ENCODE measurements at regions not wholly inside any gene's neighbourhood (a gene's known extent, or its start where the extent isn't known, plus 50 kb on each side); places are given as distances from the start of the nearest gene placed in this dataset.
A peak's percentile ranks its signal among the peaks of the same experiment; 100 is the strongest.
"Not testable (repeated sequence)": the region's sequence is repeated elsewhere in the genome, so short reads cannot be mapped to it uniquely, and the experiment has no call there.

DNA sequence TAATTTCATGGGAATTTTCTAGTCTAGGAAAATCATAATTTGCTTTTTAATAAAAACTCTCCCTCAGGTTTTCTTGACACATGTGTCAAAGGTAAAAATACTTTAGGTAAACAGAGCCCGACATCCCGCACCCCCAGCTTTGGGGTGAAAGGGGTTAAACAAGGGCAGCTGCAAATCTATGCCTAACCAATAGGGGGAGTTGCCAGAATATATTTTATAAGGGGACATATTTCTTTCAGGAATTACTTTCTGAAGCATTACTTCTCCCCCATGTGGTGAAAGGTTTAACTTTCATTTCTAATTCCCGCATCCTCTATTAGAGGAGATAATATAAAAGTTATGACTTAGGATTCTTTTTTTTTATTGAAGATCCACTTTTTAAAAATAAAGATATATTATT is 53.9 kb upstream of the HEPH start:
- TF ChIP-seq, protein P1, sequence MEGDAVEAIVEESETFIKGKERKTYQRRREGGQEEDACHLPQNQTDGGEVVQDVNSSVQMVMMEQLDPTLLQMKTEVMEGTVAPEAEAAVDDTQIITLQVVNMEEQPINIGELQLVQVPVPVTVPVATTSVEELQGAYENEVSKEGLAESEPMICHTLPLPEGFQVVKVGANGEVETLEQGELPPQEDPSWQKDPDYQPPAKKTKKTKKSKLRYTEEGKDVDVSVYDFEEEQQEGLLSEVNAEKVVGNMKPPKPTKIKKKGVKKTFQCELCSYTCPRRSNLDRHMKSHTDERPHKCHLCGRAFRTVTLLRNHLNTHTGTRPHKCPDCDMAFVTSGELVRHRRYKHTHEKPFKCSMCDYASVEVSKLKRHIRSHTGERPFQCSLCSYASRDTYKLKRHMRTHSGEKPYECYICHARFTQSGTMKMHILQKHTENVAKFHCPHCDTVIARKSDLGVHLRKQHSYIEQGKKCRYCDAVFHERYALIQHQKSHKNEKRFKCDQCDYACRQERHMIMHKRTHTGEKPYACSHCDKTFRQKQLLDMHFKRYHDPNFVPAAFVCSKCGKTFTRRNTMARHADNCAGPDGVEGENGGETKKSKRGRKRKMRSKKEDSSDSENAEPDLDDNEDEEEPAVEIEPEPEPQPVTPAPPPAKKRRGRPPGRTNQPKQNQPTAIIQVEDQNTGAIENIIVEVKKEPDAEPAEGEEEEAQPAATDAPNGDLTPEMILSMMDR (IDR thresholded peaks at IDR 0.05) = peak; percentile 35
- no peaks in the 10 kb centered on the region for H3K4me1 ChIP-seq (ENCODE audit: control insufficient read depth in 1 of 2, low read depth in 2 of 2)
- H3K36me3 ChIP-seq = no peaks in the 10 kb centered on the region
- H3K4me3 ChIP-seq = no peak overlapping the region
- ATAC-seq (ENCODE audit: insufficient number of reproducible peaks, low FRiP score, low read depth) = no peak
- no peak for DNase-seq (ENCODE audit: low spot score)
- no peak overlapping the region for H3K27ac ChIP-seq
- no peaks in the 10 kb centered on the region for H3K27me3 ChIP-seq (replicated peaks; ENCODE audit: insufficient read depth)
- no peaks in the 10 kb centered on the region for H3K9me3 ChIP-seq

DNA sequence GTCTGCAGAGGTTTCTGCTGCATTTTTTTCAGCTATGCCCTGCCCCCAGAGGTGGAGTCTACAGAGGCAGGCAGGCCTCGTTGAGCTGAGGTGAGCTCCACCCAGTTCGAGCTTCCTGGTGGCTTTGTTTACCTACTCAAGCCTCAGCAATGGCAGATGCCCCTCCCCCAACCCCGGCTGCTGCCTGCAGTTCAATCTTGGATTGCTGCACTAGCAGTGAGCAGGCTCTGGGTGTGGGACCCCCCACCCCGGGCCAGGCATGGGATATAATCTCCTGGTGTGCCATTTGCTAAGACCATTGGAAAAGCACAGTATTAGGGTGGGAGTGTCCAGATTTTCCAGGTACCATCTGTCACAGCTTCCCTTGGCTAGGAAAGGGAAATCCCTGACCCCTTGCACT is 56.2 kb upstream of the HEPH start:
- H3K27me3 ChIP-seq (replicated peaks; ENCODE audit: insufficient read depth); H3K9me3 ChIP-seq; H3K4me3 ChIP-seq; ATAC-seq (ENCODE audit: insufficient number of reproducible peaks, low FRiP score, low read depth); DNase-seq (ENCODE audit: low spot score); H3K27ac ChIP-seq; H3K36me3 ChIP-seq; H3K4me1 ChIP-seq (ENCODE audit: control insufficient read depth in 1 of 2, low read depth in 2 of 2): not testable (repeated sequence)

DNA sequence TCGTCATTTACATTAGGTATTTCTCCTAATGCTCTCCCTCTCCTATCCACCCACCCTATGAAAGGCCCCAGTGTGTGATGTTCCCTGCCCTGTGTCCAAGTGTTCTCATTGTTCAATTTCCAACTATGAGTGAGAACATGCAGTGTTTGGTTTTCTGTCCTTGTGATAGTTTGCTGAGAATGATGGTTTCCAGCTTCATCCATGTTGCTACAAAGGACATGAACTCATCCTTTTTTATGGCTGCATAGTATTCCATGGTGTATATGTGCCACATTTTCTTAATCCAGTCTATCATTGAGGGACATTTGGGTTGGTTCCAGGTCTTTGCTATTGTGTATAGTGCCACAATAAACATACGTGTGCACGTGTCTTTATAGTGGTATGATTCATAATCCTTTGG is 61.6 kb upstream of the HEPH start:
- not testable (repeated sequence) for H3K27ac ChIP-seq; H3K4me1 ChIP-seq (ENCODE audit: control insufficient read depth in 1 of 2, low read depth in 2 of 2); DNase-seq (ENCODE audit: low spot score); H3K9me3 ChIP-seq; H3K27me3 ChIP-seq (replicated peaks; ENCODE audit: insufficient read depth); H3K4me3 ChIP-seq; H3K36me3 ChIP-seq; ATAC-seq (ENCODE audit: insufficient number of reproducible peaks, low FRiP score, low read depth)

DNA sequence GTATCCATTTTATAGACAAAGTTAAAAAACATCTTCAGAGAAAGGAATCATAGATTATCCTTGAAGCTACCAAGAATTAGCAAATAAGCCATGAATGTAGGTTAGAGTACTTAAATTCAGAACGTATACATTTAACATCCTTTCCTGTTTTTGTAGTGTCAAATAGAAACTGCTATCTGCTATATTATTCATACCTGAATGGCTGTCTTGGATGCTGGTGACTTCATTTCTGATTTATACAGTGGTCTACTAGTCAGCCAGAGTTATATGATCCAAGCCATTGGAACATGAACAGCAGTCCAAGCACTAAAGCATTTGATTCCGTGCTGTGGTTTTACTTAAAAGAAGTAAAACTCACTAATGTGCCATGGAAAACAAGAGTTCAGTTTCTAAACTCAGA is 58.3 kb upstream of the VSIG4 start:
- Histone ChIP-seq H3K27ac (no peak overlapping the region), H3K4me1 (ENCODE audit: control insufficient read depth in 1 of 2, low read depth in 2 of 2) (no peaks in the 10 kb centered on the region), H3K27me3 (replicated peaks; ENCODE audit: insufficient read depth) (no peaks in the 10 kb centered on the region), H3K36me3 (no peaks in the 10 kb centered on the region), H3K9me3 (no peaks in the 10 kb centered on the region), H3K4me3 (no peak overlapping the region)
- DNase-seq (ENCODE audit: low spot score) (no peak), ATAC-seq (ENCODE audit: insufficient number of reproducible peaks, low FRiP score, low read depth) (no peak)
- TF ChIP-seq, protein P1 (IDR thresholded peaks at IDR 0.05) = no peak

DNA sequence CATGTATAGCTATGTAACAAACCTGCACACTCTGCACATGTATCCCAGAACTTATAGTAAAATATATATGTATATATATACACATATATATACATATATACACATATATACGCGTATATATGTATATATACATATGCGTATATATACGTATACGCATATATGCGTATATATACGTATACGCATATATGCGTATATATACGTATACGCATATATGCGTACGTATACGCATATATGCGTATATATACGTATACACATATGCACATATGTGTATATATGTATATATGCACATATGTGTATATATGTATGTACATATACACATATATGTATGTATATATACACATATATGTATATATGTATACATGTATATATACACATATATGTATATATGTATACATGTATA is 57.1 kb upstream of the VSIG4 start:
- not testable (repeated sequence) for H3K4me3 ChIP-seq; H3K4me1 ChIP-seq (ENCODE audit: control insufficient read depth in 1 of 2, low read depth in 2 of 2); DNase-seq (ENCODE audit: low spot score); H3K36me3 ChIP-seq; H3K9me3 ChIP-seq; ATAC-seq (ENCODE audit: insufficient number of reproducible peaks, low FRiP score, low read depth); H3K27me3 ChIP-seq (replicated peaks; ENCODE audit: insufficient read depth); H3K27ac ChIP-seq

DNA sequence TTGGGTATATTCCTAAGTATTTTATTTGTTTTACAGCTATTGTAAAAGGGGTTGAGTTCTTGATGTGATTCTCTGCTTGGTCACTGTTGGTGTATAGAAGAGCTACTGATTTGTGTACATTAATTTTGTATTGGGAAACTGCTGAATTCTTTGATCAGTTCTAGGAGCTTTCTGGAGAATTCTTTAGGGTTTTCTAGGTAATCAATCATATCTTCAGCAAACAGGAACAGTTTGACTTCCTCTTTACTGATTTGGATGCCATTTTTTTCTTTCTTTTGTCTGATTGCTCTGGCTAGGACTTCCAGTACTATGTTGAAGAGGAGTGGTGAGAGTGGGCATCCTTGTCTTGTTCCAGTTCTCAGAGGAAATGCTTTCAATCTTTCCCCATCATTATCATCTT is 50.1 kb upstream of the VSIG4 start:
- H3K4me1 ChIP-seq (ENCODE audit: control insufficient read depth in 1 of 2, low read depth in 2 of 2); H3K4me3 ChIP-seq; H3K27me3 ChIP-seq (replicated peaks; ENCODE audit: insufficient read depth); ATAC-seq (ENCODE audit: insufficient number of reproducible peaks, low FRiP score, low read depth); H3K36me3 ChIP-seq; H3K9me3 ChIP-seq; H3K27ac ChIP-seq; DNase-seq (ENCODE audit: low spot score): not testable (repeated sequence)
